ENCODE measurements at regions not wholly inside any gene's neighbourhood (a gene's known extent, or its start where the extent isn't known, plus 50 kb on each side); places are given as distances from the start of the nearest gene placed in this dataset.

GRCh38 chr9:79396168-79396567 is 175.6 kb upstream of the TLE4 start:
- no peak overlapping the region for H2BK5ac ChIP-seq (ENCODE audit: low read depth, low read length, poor library complexity, severe bottlenecking)
- no peak overlapping the region for H3K4ac ChIP-seq (ENCODE audit: low read depth in 1 of 2, low read length in 2 of 2)
- H2BK15ac ChIP-seq (ENCODE audit: low read depth, poor library complexity, severe bottlenecking) = no peak overlapping the region
- H3K23ac ChIP-seq (ENCODE audit: low read length in 2 of 2) = no peak overlapping the region
- no peak overlapping the region for H2AK5ac ChIP-seq (ENCODE audit: low read length, severe bottlenecking)
- H4K8ac ChIP-seq (ENCODE audit: low read length) = no peak overlapping the region
- H2BK12ac ChIP-seq (ENCODE audit: low read length in 2 of 2) = no peak overlapping the region
- H4K91ac ChIP-seq (ENCODE audit: low read length) = no peak overlapping the region
- no peak overlapping the region for H3K9ac ChIP-seq (ENCODE audit: low read length)
- H3K14ac ChIP-seq (ENCODE audit: low read length in 2 of 2) = no peak overlapping the region
- H3K4me3 ChIP-seq (ENCODE audit: insufficient read depth in 1 of 2, low read depth in 1 of 2, low read length in 2 of 2) = no peak overlapping the region
- H3K27me3 ChIP-seq (ENCODE audit: control insufficient read depth in 1 of 2, insufficient read depth in 1 of 2, low read length in 2 of 2) = no peaks in the 10 kb centered on the region
- H3K27ac ChIP-seq (ENCODE audit: low read length, poor library complexity, severe bottlenecking) = no peak overlapping the region
- H3K79me1 ChIP-seq (replicated peaks; ENCODE audit: low read length, poor library complexity, severe bottlenecking) = no peaks in the 10 kb centered on the region
- H3K36me3 ChIP-seq (ENCODE audit: control insufficient read depth in 1 of 2, insufficient read depth in 2 of 2, low read depth in 1 of 2, low read length in 2 of 2) = no peaks in the 10 kb centered on the region
- H3K4me1 ChIP-seq (ENCODE audit: control insufficient read depth, insufficient read depth, low read depth, low read length) = no peaks in the 10 kb centered on the region
- WGBS = 64% methylated on average over 4 of the region's 4 CpGs
- H3K18ac ChIP-seq (ENCODE audit: low read depth in 1 of 2, low read length in 2 of 2) = no peak overlapping the region
- H3K4me2 ChIP-seq (ENCODE audit: low read length, poor library complexity, severe bottlenecking) = no peak overlapping the region
- no peak overlapping the region for H2BK120ac ChIP-seq (ENCODE audit: low read depth, low read length)
- H3K9me3 ChIP-seq (ENCODE audit: control insufficient read depth, low read length) = peaks cover 7% of the 10 kb centered on the region
- no peak overlapping the region for H2AFZ ChIP-seq (ENCODE audit: low read depth, low read length)
- DNase-seq = no peak

- no peaks in the 10 kb centered on the region for H3K9me3 ChIP-seq (ENCODE audit: control insufficient read depth, low read length)
- no peak overlapping the region for H3K14ac ChIP-seq (ENCODE audit: low read length in 2 of 2)
- no peak overlapping the region for H3K4me3 ChIP-seq (ENCODE audit: insufficient read depth in 1 of 2, low read depth in 1 of 2, low read length in 2 of 2)
- H3K27me3 ChIP-seq (ENCODE audit: control insufficient read depth in 1 of 2, insufficient read depth in 1 of 2, low read length in 2 of 2) = no peaks in the 10 kb centered on the region
- no peak overlapping the region for H3K9ac ChIP-seq (ENCODE audit: low read length)
- H2BK5ac ChIP-seq (ENCODE audit: low read depth, low read length, poor library complexity, severe bottlenecking) = no peak overlapping the region
- H2BK120ac ChIP-seq (ENCODE audit: low read depth, low read length) = no peak overlapping the region
- H3K79me1 ChIP-seq (replicated peaks; ENCODE audit: low read length, poor library complexity, severe bottlenecking) = no peaks in the 10 kb centered on the region
- 95% methylated on average over 2 of the region's 2 CpGs for WGBS
- no peak overlapping the region for H4K8ac ChIP-seq (ENCODE audit: low read length)
- H3K36me3 ChIP-seq (ENCODE audit: control insufficient read depth in 1 of 2, insufficient read depth in 2 of 2, low read depth in 1 of 2, low read length in 2 of 2) = no peaks in the 10 kb centered on the region
- no peak for DNase-seq
- no peak overlapping the region for H4K91ac ChIP-seq (ENCODE audit: low read length)
- no peak overlapping the region for H2BK12ac ChIP-seq (ENCODE audit: low read length in 2 of 2)
- no peak overlapping the region for H3K4me2 ChIP-seq (ENCODE audit: low read length, poor library complexity, severe bottlenecking)
- no peak overlapping the region for H2AK5ac ChIP-seq (ENCODE audit: low read length, severe bottlenecking)
- no peak overlapping the region for H2AFZ ChIP-seq (ENCODE audit: low read depth, low read length)
- H3K4ac ChIP-seq (ENCODE audit: low read depth in 1 of 2, low read length in 2 of 2) = no peak overlapping the region
- no peak overlapping the region for H3K23ac ChIP-seq (ENCODE audit: low read length in 2 of 2)
- H3K4me1 ChIP-seq (ENCODE audit: control insufficient read depth, insufficient read depth, low read depth, low read length) = peaks cover 2% of the 10 kb centered on the region
- H3K27ac ChIP-seq (ENCODE audit: low read length, poor library complexity, severe bottlenecking) = no peak overlapping the region
- H2BK15ac ChIP-seq (ENCODE audit: low read depth, poor library complexity, severe bottlenecking) = no peak overlapping the region
- no peak overlapping the region for H3K18ac ChIP-seq (ENCODE audit: low read depth in 1 of 2, low read length in 2 of 2)
Observed at GRCh38 chr9:79403495-79403894, 168.3 kb upstream of the TLE4 start.

- WGBS = 71% methylated on average over 1 of the region's 1 CpG
- H4K91ac ChIP-seq (ENCODE audit: low read length) = no peak overlapping the region
- H2AFZ ChIP-seq (ENCODE audit: low read depth, low read length) = no peak overlapping the region
- no peak overlapping the region for H2BK12ac ChIP-seq (ENCODE audit: low read length in 2 of 2)
- no peak overlapping the region for H3K4me3 ChIP-seq (ENCODE audit: insufficient read depth in 1 of 2, low read depth in 1 of 2, low read length in 2 of 2)
- no peaks in the 10 kb centered on the region for H3K27me3 ChIP-seq (ENCODE audit: control insufficient read depth in 1 of 2, insufficient read depth in 1 of 2, low read length in 2 of 2)
- H3K4me2 ChIP-seq (ENCODE audit: low read length, poor library complexity, severe bottlenecking) = no peak overlapping the region
- H3K27ac ChIP-seq (ENCODE audit: low read length, poor library complexity, severe bottlenecking) = no peak overlapping the region
- peak overlapping the region in 1 of 2 experiments; percentile 50 for H3K23ac ChIP-seq (ENCODE audit: low read length in 2 of 2)
- peaks cover 2% of the 10 kb centered on the region for H3K4me1 ChIP-seq (ENCODE audit: control insufficient read depth, insufficient read depth, low read depth, low read length)
- no peak overlapping the region for H2BK5ac ChIP-seq (ENCODE audit: low read depth, low read length, poor library complexity, severe bottlenecking)
- H3K9ac ChIP-seq (ENCODE audit: low read length) = no peak overlapping the region
- H4K8ac ChIP-seq (ENCODE audit: low read length) = no peak overlapping the region
- H3K79me1 ChIP-seq (replicated peaks; ENCODE audit: low read length, poor library complexity, severe bottlenecking) = no peaks in the 10 kb centered on the region
- H3K9me3 ChIP-seq (ENCODE audit: control insufficient read depth, low read length) = no peaks in the 10 kb centered on the region
- H3K14ac ChIP-seq (ENCODE audit: low read length in 2 of 2) = no peak overlapping the region
- H3K18ac ChIP-seq (ENCODE audit: low read depth in 1 of 2, low read length in 2 of 2) = no peak overlapping the region
- no peak overlapping the region for H3K4ac ChIP-seq (ENCODE audit: low read depth in 1 of 2, low read length in 2 of 2)
- H3K36me3 ChIP-seq (ENCODE audit: control insufficient read depth in 1 of 2, insufficient read depth in 2 of 2, low read depth in 1 of 2, low read length in 2 of 2) = no peaks in the 10 kb centered on the region
- no peak overlapping the region for H2BK120ac ChIP-seq (ENCODE audit: low read depth, low read length)
- no peak for DNase-seq
- H2BK15ac ChIP-seq (ENCODE audit: low read depth, poor library complexity, severe bottlenecking) = no peak overlapping the region
- no peak overlapping the region for H2AK5ac ChIP-seq (ENCODE audit: low read length, severe bottlenecking)
Observed at GRCh38 chr9:79408200-79408599, 163.6 kb upstream of the TLE4 start.

GRCh38 chr9:79408617-79409016 is 163.1 kb upstream of the TLE4 start:
- no peak overlapping the region for H2BK120ac ChIP-seq (ENCODE audit: low read depth, low read length)
- H3K23ac ChIP-seq (ENCODE audit: low read length in 2 of 2) = no peak overlapping the region
- no peak overlapping the region for H3K9ac ChIP-seq (ENCODE audit: low read length)
- peaks cover 2% of the 10 kb centered on the region for H3K4me1 ChIP-seq (ENCODE audit: control insufficient read depth, insufficient read depth, low read depth, low read length)
- H3K14ac ChIP-seq (ENCODE audit: low read length in 2 of 2) = no peak overlapping the region
- H3K4ac ChIP-seq (ENCODE audit: low read depth in 1 of 2, low read length in 2 of 2) = no peak overlapping the region
- H3K4me3 ChIP-seq (ENCODE audit: insufficient read depth in 1 of 2, low read depth in 1 of 2, low read length in 2 of 2) = no peak overlapping the region
- H3K9me3 ChIP-seq (ENCODE audit: control insufficient read depth, low read length) = no peaks in the 10 kb centered on the region
- peak; percentile 3 for DNase-seq
- no peak overlapping the region for H2BK5ac ChIP-seq (ENCODE audit: low read depth, low read length, poor library complexity, severe bottlenecking)
- H3K79me1 ChIP-seq (replicated peaks; ENCODE audit: low read length, poor library complexity, severe bottlenecking) = no peaks in the 10 kb centered on the region
- H3K27ac ChIP-seq (ENCODE audit: low read length, poor library complexity, severe bottlenecking) = no peak overlapping the region
- H4K8ac ChIP-seq (ENCODE audit: low read length) = no peak overlapping the region
- no peak overlapping the region for H4K91ac ChIP-seq (ENCODE audit: low read length)
- H2BK12ac ChIP-seq (ENCODE audit: low read length in 2 of 2) = no peak overlapping the region
- no CpG with 5 or more reads among the region's 3 CpGs for WGBS
- H2BK15ac ChIP-seq (ENCODE audit: low read depth, poor library complexity, severe bottlenecking) = no peak overlapping the region
- H3K4me2 ChIP-seq (ENCODE audit: low read length, poor library complexity, severe bottlenecking) = no peak overlapping the region
- no peak overlapping the region for H3K18ac ChIP-seq (ENCODE audit: low read depth in 1 of 2, low read length in 2 of 2)
- no peaks in the 10 kb centered on the region for H3K36me3 ChIP-seq (ENCODE audit: control insufficient read depth in 1 of 2, insufficient read depth in 2 of 2, low read depth in 1 of 2, low read length in 2 of 2)
- H2AK5ac ChIP-seq (ENCODE audit: low read length, severe bottlenecking) = no peak overlapping the region
- H3K27me3 ChIP-seq (ENCODE audit: control insufficient read depth in 1 of 2, insufficient read depth in 1 of 2, low read length in 2 of 2) = no peaks in the 10 kb centered on the region
- no peak overlapping the region for H2AFZ ChIP-seq (ENCODE audit: low read depth, low read length)
